HG03064 (cell line): ENCODE measurements at regions not wholly inside any gene's neighbourhood (a gene's known extent, or its start where the extent isn't known, plus 50 kb on each side); places are given as distances from the start of the nearest gene placed in this dataset.

ENCODE experiments used
- ATAC-seq: cut with Tn5 transposase; IDR thresholded peaks from one replicate; pipeline ENCODE4 v1.9.1; 2021; ENCODE audit warnings: low read depth; ENCODE audit not compliant: unreplicated experiment

GRCh38 chr20:39898467-39898852 is 790.6 kb downstream of the MAFB start:
- ATAC-seq = no peak

DNA sequence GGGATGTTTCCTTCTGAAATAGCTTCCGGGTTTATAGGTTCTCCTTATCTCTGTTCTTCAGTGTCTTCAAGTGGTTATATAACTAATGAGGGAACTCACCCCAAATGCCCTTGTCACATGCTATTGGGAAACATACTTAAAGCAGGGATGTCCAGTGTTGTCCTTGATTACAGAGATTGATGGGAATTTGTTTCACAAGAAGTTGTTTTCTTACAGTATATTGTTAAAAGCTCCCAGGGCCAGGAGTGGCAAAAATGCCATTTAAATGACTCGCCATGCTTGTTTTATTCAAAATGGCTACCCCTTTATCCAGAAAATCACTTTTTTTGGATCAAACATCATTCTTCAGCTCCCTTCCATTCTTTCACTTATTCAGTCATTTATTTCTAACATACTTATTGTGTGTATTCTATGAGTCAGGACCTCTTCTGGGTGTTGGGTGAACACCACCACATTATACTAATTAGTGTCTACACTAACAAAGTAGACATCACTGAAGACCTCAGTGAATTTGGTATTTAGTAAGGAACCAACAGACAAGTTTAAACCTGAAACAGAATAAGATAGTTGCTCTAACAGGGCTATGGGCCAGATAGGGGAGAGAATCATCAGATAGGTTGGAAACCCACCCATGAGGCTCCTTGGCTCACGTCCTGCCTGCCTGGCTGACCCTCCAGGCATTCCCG is 791.1 kb downstream of the MAFB start:
- no peak for ATAC-seq

GRCh38 chr20:39897058-39897457 is 792.0 kb downstream of the MAFB start:
- ATAC-seq = no peak

DNA sequence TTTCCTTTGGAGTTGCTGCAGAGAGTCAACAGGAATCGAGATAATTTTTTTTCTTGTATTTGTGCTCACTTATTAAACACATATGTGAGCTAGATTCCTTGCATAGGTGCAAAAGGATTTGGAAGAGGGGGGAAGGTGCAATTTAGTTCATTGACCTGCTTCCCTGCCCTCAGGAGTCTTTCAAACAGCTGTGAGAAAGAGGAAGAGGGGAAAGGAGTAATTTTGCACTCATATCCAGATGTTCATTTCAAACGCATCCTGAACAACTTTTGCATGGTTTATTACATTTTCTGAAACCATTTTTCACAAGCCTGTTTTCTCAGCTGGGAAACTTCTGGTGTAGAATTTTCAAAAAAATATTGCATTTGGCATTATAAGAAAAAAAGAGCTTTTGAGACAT is 795.0 kb downstream of the MAFB start:
- ATAC-seq = no peak

- ATAC-seq = no peak
Measured at GRCh38 chr20:39893003-39893685, 795.9 kb downstream of the MAFB start.

DNA sequence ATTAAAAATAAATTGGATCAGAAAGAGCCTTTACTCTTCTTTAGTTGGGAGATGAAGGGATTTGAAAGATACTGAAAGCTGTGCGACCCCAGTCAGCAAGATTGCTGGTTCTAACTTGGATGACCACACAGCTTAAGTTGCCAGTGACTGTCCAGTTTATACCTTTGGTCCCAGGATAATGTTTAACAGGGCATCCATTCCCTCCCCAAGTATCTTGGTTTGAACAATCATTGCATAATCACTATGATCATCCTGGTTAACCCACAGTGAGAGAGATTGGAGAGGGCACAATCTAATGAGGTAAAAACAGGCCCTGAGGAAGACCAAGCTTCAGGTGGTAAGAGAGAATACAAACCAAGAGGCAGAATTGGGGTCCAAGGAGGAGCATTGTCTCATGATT is 798.3 kb downstream of the MAFB start:
- ATAC-seq = no peak

DNA sequence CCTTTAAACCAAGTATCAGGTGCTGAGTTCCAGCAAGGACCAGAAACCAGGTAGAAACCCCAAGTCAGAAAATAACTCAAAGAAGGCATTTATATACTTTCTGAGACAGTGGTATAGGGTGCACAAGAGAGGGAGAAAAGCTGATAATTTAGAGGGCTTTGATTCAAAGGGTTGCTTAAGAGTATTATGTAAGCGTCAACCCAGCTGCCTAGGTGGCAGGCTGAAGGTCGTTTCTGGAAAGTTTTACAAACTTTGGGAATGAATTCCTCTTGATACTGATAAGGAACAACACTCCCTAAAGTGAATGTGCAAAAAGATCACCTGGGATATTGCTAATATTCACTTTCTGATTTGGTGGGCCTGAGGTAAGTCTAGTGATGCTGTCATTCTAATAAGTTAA is 800.7 kb downstream of the MAFB start:
- no peak for ATAC-seq

DNA sequence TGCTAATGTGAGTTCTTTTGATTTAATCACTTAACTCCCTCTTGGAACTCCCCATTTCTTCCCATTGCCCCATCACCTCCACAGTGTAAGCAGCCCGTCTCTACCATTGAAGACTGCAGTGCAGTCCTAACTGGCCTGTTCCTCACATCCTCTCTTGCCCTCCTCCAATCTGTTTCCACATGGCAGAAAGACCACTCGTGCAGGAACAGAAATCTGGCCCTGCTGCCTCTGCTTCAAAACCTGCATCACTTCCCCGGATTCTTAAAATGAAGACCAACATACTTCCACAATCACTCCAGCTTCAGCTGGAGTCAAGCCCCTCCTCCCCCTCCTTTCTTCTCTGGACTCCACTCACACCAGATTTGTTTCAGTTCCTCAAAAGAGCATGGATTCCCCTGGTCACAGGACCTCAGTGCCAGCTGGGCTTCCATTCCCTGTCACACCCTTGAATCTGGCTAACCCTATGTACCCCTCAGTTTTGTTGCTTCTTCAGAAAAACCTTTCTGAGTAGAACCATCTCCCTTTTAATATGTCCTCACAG is 802.3 kb downstream of the MAFB start:
- ATAC-seq = no peak

DNA sequence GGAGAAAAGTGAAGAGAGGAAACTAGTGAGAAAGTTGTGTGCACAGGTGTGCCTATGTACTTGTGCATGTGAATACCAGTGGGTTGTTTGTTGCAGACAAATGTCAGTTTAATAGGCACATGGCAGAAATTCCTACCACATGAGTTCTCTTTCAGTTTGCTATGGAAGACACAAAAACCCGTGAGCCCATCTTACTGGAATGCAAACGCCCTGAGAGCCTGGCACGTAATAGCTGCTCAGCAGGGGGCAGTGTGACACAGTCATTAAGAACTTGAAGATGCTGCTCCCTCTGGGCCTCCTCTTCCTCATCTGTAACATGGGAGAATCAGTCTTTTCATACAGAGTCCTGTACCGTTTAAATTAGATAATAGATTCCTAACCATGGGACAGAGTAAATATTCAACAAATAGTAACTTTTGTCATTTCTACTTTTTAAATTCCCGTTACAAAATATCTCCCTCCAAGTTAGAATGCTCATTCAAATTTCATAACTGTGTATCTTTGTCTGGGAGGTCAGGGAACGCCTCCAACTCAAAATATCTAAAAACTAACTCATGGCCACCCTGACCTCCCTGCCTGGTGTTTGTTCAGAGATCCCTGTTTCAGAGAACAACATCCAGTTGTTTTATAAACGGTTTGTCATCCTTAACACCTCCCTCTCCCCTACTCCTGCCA is 802.9 kb downstream of the MAFB start:
- ATAC-seq = no peak

DNA sequence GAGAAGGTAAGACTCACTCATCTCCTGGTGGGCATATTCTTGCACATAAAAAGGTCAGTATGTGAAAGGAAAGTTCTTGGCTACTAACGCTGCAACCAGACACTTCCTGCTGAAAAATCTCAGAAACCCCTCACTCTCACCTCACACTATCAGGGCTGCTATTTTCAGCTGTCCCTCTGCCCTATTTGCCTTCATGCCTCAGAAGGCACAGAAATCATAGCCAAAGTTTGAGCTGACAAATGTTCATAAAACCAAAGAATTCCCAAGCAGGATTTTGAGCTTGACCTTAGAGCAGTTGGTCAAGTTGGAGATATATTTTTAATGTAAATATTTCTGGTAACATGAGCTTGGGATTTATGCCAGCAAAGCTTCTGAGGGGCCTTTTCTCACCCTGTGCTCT is 806.2 kb downstream of the MAFB start:
- no peak for ATAC-seq

DNA sequence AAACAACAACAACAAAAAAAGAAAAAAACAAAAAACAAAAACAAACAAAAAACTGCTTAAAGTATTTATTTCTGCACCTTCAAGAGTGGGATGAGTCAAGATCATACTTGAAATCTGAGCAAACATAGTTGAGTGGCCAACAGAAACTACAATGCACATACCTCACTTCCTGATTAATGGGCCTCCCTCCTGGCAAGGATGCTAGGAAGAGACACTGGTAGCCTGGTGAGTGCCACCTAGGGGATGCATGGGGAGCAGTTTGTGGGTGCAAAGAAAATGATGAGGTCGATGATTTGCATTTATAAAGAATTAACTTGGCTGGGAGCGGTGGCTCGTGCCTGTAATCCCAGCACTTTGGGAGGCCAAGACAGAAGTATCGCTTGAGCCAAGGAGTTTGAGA is 808.1 kb downstream of the MAFB start:
- no peak for ATAC-seq

DNA sequence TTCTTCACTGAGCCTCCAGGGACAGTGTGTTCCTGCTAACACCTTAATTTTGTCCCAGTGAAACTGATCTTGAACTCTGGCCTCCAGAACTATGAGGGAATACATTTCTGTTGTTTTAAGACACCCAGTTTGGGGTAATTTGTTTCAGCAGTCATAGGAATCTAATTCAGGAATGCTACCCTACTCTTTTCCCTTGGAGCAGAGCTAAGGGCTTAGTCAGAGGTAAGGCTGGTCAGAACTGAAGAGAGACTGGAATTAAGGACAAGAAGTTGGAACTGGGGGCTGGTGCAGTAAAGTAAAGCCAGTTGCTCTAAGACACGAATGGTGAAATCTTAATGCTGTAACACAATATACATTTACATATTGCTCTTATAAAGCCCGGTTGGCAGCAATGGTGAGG is 809.7 kb downstream of the MAFB start:
- no peak for ATAC-seq

DNA sequence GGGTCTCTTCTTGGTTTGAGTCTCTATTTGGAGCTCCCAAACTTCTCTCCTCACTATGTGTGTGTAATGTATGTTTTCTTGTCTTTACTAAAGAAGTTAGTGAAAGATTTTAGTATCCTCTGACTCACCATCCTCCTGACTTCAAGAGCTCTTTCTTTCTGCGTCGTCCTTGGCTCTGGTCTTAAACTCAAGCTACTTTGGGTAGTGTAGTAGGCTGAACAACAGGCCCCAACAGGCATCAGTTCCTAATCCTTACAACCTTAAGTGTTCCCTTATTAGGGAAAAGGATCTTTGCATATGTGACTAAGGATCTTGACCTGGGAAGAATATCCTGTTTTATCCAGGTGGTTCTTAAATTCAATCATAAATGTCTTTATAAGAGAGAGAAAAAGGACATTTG is 810.2 kb downstream of the MAFB start:
- no peak for ATAC-seq

DNA sequence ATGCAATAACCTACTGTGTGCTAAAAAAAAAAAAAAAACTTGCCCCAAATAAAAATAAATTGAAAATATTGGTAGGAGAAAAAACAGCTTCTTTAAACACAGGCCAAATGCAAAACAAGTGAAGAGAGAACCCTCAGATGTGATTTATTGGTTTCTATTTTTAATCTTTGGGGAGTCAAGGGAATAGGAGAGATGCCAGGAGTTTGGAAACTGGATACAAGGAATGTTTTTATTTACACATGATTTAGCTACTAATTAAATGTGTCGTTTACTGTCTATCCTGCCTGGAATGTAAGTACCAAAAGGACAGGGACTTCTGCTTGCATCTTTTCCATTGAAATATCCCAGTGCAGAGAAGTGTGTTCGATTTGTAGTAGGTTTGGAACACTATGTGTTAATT is 810.7 kb downstream of the MAFB start:
- no peak for ATAC-seq

DNA sequence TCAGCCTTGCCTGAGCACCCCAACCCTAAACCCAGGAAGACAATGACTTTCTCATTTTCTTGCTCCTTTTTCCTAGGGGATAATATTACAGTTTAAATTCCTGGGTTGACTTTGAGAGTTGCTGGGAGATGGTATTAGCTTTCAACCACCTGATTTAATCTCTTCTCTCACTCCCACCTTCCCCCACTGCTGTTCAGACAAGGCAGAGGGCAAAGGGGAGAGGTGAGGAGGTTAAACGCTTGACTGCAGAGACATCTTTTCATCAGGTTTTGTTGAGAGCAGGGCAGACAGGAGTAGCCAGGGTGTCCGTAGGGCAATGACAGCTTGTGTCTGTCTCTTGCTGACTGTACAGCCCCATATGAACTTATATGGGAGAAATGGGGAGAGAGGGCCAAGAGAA is 811.2 kb downstream of the MAFB start:
- no peak for ATAC-seq

GRCh38 chr20:39876976-39877635 is 811.9 kb downstream of the MAFB start:
- ATAC-seq = no peak

DNA sequence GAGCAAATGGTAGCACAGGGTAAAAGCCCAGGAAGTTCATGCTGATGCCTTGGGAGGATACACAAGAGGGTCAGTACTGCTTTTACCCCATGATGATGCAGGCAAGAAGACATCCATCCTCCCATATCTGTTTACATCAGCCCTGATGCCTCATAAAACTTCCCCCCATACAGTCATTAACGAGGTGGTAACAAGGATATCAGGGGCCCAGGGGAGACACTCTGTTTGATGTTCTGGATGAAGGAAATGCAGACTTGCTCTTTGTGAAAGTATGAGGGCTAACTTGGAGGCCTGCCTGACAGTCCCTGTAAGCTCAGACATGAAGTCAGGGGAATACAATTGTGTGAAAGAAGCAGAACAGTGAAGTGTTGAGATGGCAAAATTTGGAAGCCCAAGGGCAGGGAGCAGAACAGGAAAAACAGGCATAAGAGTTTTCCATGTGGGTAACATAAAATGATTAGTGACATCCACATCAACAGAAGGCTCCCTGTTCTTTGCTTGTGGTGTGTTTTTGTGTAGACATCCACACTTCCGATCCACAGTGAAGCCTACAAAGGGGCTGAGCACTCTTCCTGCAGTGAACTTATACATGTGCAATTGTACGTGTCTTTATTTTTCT is 813.4 kb downstream of the MAFB start:
- no peak for ATAC-seq

- ATAC-seq = no peak
Measured at GRCh38 chr20:39874049-39874893, 814.8 kb downstream of the MAFB start.

- ATAC-seq = no peak
Measured at GRCh38 chr20:39873286-39873685, 815.8 kb downstream of the MAFB start.

GRCh38 chr20:39871013-39871412 is 818.0 kb downstream of the MAFB start:
- ATAC-seq = no peak
